OCI-LY7 (cell line): ENCODE measurements at regions not wholly inside any gene's neighbourhood (a gene's known extent, or its start where the extent isn't known, plus 50 kb on each side); places are given as distances from the start of the nearest gene placed in this dataset.

Experiments
- BruUV-seq: library from RNA; stranded (reverse); fragments of 400-500 nt; replicated peaks from 2 replicates; lab custom pipeline; 2021; lab: Mats Ljungman, UMichigan
- CTCF ChIA-PET: fragments of 300-600 bp; sonication (Branson Sonifier 250); formaldehyde crosslinking; loops from one replicate; lab custom pipeline; 2022; ENCODE audit warnings: antibody characterized with exemption; ENCODE audit not compliant: unreplicated experiment; lab: Charles Lee
- POLR2A ChIA-PET: fragments of 300-600 bp; sonication (Branson Sonifier 250); formaldehyde crosslinking; loops from one replicate; lab custom pipeline; 2022; ENCODE audit warnings: antibody characterized with exemption; lab: Charles Lee
- DNase-seq: peaks from one replicate; pipeline ENCODE4 v3.0.0-alpha.2; 2015; ENCODE audit warnings: low spot score
- H2AFZ ChIP-seq: fragments of 200-600 bp; sonication (generic), shearing (Covaris generic); 2 replicates; pipeline ENCODE4 v1.6.1; 2014; ENCODE audit warnings: mild to moderate bottlenecking, antibody characterized with exemption, low read length, moderate library complexity
- H3K27ac ChIP-seq: fragments of 200-600 bp; sonication (generic); 2 replicates; pipeline ENCODE4 v1.5.1; 2014; ENCODE audit warnings: mixed run types, low read depth, mild to moderate bottlenecking, moderate library complexity, low read length, inconsistent platforms; ENCODE audit not compliant: poor library complexity, severe bottlenecking
- H3K36me3 ChIP-seq: fragments of 200-600 bp; sonication (generic); 2 replicates; pipeline ENCODE4 v1.6.1; 2014; ENCODE audit warnings: mild to moderate bottlenecking, antibody characterized with exemption, low read length, moderate library complexity, mixed read lengths; ENCODE audit not compliant: insufficient read depth
- H3K4me1 ChIP-seq: fragments of 200-600 bp; sonication (generic); 2 replicates; pipeline ENCODE4 v1.5.1; 2014; ENCODE audit warnings: mild to moderate bottlenecking, low read length; ENCODE audit not compliant: insufficient read depth, poor library complexity, severe bottlenecking
- H3K4me2 ChIP-seq: fragments of 200-600 bp; sonication (generic); 2 replicates; pipeline ENCODE4 v1.6.1; 2014; ENCODE audit warnings: mild to moderate bottlenecking, low read length
- H3K4me3 ChIP-seq: fragments of 200-600 bp; sonication (generic); 2 replicates; pipeline ENCODE4 v1.5.1; 2014; ENCODE audit warnings: mild to moderate bottlenecking, low read depth, low read length; ENCODE audit not compliant: poor library complexity, severe bottlenecking
- H3K79me2 ChIP-seq: fragments of 200-600 bp; sonication (generic); 2 replicates; pipeline ENCODE4 v1.6.1; 2016; ENCODE audit warnings: low read depth, mild to moderate bottlenecking, low read length, moderate library complexity, mixed read lengths; ENCODE audit not compliant: insufficient read depth
- H3K9me2 ChIP-seq: fragments of 200-600 bp; sonication (generic); 2 replicates; pipeline ENCODE4 v1.6.1; 2016; ENCODE audit warnings: mild to moderate bottlenecking, low read length, mixed read lengths; ENCODE audit not compliant: insufficient read depth
- H3K9me3 ChIP-seq: fragments of 200-600 bp; sonication (generic); 2 replicates; pipeline ENCODE4 v1.6.1; 2014; ENCODE audit warnings: mild to moderate bottlenecking, mixed run types, low read length, mixed read lengths
- H4K20me1 ChIP-seq: fragments of 200-600 bp; sonication (generic); 2 replicates; pipeline ENCODE4 v1.6.1; 2014; ENCODE audit warnings: mild to moderate bottlenecking, antibody characterized with exemption, low read length, moderate library complexity, mixed read lengths; ENCODE audit not compliant: insufficient read depth
- EZH2phosphoT487 ChIP-seq: fragments of 200-600 bp; sonication (generic); IDR thresholded peaks from 2 replicates; pipeline ENCODE4 v1.6.1; 2018; ENCODE audit warnings: low read depth, borderline replicate concordance, mild to moderate bottlenecking, mixed run types, antibody characterized with exemption, low read length, moderate library complexity, mixed read lengths
- intact Hi-C: fragments of 100-400 bp; cut with micrococcal nuclease; formaldehyde crosslinking; loops from one replicate; pipeline ENCODE4 v1.10.0; 2022; ENCODE audit not compliant: unreplicated experiment
- TF ChIP-seq, protein P1 (sequence below): fragments of 200-600 bp; sonication (generic); conservative IDR thresholded peaks from 2 replicates; pipeline ENCODE4 v1.5.1; 2014; ENCODE audit warnings: mild to moderate bottlenecking, antibody characterized with exemption, low read length, moderate library complexity, mixed read lengths

DNA sequence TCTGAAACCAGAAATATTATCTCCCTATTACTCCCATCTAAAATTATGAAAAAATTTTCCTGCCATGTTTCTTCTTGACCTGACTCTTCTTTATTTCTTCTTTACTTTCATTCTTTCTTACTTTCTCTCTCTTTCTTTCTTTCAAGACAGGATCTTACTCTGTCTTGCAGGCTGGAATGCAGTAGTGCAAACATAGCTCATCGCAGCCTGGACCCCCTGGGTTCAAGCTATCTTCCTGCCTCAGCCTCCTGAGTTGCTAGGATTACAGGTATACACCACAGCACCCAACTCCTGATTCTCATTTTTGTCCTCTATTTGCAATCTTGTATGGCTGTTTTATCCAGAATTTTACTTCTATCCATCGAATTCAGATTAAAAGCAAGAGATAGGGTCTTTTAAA lies 631.1 kb downstream of the TBC1D4 start:
- Histone ChIP-seq H3K4me1 (no peaks in the 10 kb centered on the region), H3K9me3 (no peaks in the 10 kb centered on the region), H3K79me2 (no peaks in the 10 kb centered on the region), H3K4me2 (no peak overlapping the region), H4K20me1 (no peaks in the 10 kb centered on the region), H3K4me3 (no peak overlapping the region), H2AFZ (no peak overlapping the region), H3K9me2 (no peaks in the 10 kb centered on the region), H3K27ac (no peak overlapping the region), H3K36me3 (no peaks in the 10 kb centered on the region)
- ChIA-PET POLR2A (interaction anchor here (0.9 kb wide), 1 partner anchor 23 kb away, joined by 3 read pairs; no protein-coding TSS in a partner anchor), CTCF (no interaction called here)
- no TSS peak for BruUV-seq
- TF ChIP-seq, protein P1, sequence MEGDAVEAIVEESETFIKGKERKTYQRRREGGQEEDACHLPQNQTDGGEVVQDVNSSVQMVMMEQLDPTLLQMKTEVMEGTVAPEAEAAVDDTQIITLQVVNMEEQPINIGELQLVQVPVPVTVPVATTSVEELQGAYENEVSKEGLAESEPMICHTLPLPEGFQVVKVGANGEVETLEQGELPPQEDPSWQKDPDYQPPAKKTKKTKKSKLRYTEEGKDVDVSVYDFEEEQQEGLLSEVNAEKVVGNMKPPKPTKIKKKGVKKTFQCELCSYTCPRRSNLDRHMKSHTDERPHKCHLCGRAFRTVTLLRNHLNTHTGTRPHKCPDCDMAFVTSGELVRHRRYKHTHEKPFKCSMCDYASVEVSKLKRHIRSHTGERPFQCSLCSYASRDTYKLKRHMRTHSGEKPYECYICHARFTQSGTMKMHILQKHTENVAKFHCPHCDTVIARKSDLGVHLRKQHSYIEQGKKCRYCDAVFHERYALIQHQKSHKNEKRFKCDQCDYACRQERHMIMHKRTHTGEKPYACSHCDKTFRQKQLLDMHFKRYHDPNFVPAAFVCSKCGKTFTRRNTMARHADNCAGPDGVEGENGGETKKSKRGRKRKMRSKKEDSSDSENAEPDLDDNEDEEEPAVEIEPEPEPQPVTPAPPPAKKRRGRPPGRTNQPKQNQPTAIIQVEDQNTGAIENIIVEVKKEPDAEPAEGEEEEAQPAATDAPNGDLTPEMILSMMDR = no peak
- no peak for TF ChIP-seq EZH2phosphoT487
- DNase-seq = no peak
- intact Hi-C loops = no loop called here

DNA sequence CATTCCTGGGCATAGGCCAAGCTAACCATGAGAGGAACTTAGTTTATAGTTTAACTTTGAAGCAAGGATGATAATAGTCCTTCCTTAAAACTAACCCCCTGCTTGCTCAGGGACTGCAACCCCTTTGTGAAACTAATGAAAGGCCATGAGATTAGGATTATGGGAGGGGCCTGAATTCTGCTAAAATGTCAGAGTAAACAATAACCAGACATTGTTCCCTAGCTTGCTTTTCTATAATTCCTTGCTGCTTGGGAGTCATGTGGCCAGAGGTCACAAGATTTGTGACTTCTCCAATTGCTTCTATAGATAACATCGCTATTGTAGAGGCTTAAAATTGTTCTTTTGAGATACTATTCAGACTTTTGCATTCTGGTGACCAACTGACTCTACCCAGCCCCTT lies 634.0 kb downstream of the TBC1D4 start:
- ChIA-PET CTCF (no interaction called here), POLR2A (no interaction called here)
- intact Hi-C loops = no loop called here
- Histone ChIP-seq H4K20me1 (no peaks in the 10 kb centered on the region), H3K79me2 (no peaks in the 10 kb centered on the region), H3K9me2 (no peaks in the 10 kb centered on the region), H3K4me1 (no peaks in the 10 kb centered on the region), H2AFZ (no peak overlapping the region), H3K27ac (no peak overlapping the region), H3K4me2 (no peak overlapping the region), H3K4me3 (no peak overlapping the region), H3K36me3 (no peaks in the 10 kb centered on the region), H3K9me3 (no peaks in the 10 kb centered on the region)
- no TSS peak for BruUV-seq
- no peak for TF ChIP-seq EZH2phosphoT487
- TF ChIP-seq, protein P1 = no peak
- no peak for DNase-seq

DNA sequence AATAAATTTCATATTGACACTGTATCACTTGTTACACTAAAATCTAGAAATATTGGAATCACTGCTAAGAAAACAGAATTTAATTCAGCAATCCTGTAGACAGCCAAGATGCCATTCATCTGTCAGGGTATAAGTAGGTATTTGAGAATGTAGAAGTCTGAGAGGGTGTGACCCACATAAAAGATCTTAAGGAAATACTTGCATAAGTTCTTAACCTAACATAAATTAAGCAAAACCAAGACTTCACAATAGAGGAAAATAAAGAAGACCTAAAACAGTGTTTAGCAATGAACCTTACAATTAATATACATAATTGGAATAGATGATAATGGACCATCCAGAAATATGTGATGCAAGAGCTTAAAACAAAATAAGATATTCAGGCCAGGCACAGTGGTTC lies 636.2 kb downstream of the TBC1D4 start:
- H3K27ac ChIP-seq = no peak overlapping the region
- CTCF ChIA-PET = no interaction called here
- H3K4me3 ChIP-seq = no peak overlapping the region
- no peaks in the 10 kb centered on the region for H4K20me1 ChIP-seq
- H2AFZ ChIP-seq = no peak overlapping the region
- no TSS peak for BruUV-seq
- H3K4me1 ChIP-seq = no peaks in the 10 kb centered on the region
- H3K79me2 ChIP-seq = no peaks in the 10 kb centered on the region
- intact Hi-C loops = no loop called here
- no peaks in the 10 kb centered on the region for H3K36me3 ChIP-seq
- H3K9me3 ChIP-seq = no peaks in the 10 kb centered on the region
- no peak overlapping the region for H3K4me2 ChIP-seq
- TF ChIP-seq, protein P1 = no peak
- no peak for TF ChIP-seq EZH2phosphoT487
- POLR2A ChIA-PET = interaction anchor here (0.5 kb wide), 1 partner anchor 97 kb away, joined by 3 read pairs; no protein-coding TSS in a partner anchor
- H3K9me2 ChIP-seq = no peaks in the 10 kb centered on the region
- no peak for DNase-seq
